ENCODE measurements at regions not wholly inside any gene's neighbourhood (a gene's known extent, or its start where the extent isn't known, plus 50 kb on each side); places are given as distances from the start of the nearest gene placed in this dataset.

- intact Hi-C loops (cut with micrococcal nuclease) = no loop called here
These were observed 143.2 kb downstream of the BRMS1L start for GRCh38 chr14:35969310-35969709.

GRCh38 chr14:35965400-35965799, 139.3 kb downstream of the BRMS1L start:
- H2AFZ ChIP-seq (ENCODE audit: low read length) = no peak overlapping the region
- H3K27ac ChIP-seq (ENCODE audit: low read length) = no peak overlapping the region
- ChIA-PET CTCF (interaction anchor here (0.6 kb wide), 1 partner anchor 204 kb away, joined by 3 read pairs; no protein-coding TSS in a partner anchor), POLR2A (ENCODE audit: unreplicated experiment) (interaction anchor here (0.6 kb wide), 1 partner anchor 11 kb away, joined by 3 read pairs; no protein-coding TSS in a partner anchor)
- no peaks in the 10 kb centered on the region for H4K20me1 ChIP-seq (ENCODE audit: low read length)
- H3K9me2 ChIP-seq (replicated peaks; ENCODE audit: low read length) = no peaks in the 10 kb centered on the region
- H3K9ac ChIP-seq (ENCODE audit: low read length) = no peak overlapping the region
- DNase-seq (no peak), ATAC-seq (no peak)
- no peaks in the 10 kb centered on the region for H3K4me1 ChIP-seq (ENCODE audit: insufficient read depth, low read length)
- peaks cover 51% of the 10 kb centered on the region for H3K27me3 ChIP-seq (ENCODE audit: low read length)
- H3K9me3 ChIP-seq (ENCODE audit: low read length) = no peaks in the 10 kb centered on the region
- no peak overlapping the region for H3K4me3 ChIP-seq (ENCODE audit: low read length)
- TF ChIP-seq EZH2 (IDR thresholded peaks at IDR 0.05; ENCODE audit: low read length, unreplicated experiment) (no peak), EZH2phosphoT487 (IDR thresholded peaks at IDR 0.05; ENCODE audit: borderline replicate concordance, low read length) (no peak), CTCF (conservative IDR thresholded peaks at IDR 0.05; ENCODE audit: low read depth, low read length) (no peak)
- H3K4me2 ChIP-seq (ENCODE audit: low read length) = no peak overlapping the region
- intact Hi-C loops (cut with micrococcal nuclease) = no loop called here
- no TSS peak for BruUV-seq (replicated peaks)
- no peaks in the 10 kb centered on the region for H3K79me2 ChIP-seq (ENCODE audit: low read length)
- no peaks in the 10 kb centered on the region for H3F3A ChIP-seq (ENCODE audit: low read length, unreplicated experiment)
- H3K36me3 ChIP-seq (ENCODE audit: low read depth, low read length) = no peaks in the 10 kb centered on the region

More at GRCh38 chr14:35969310-35969709, 143.2 kb downstream of the BRMS1L start:
- ATAC-seq = no peak
- no peak for TF ChIP-seq EZH2phosphoT487 (IDR thresholded peaks at IDR 0.05; ENCODE audit: borderline replicate concordance, low read length)
- no peak for TF ChIP-seq EZH2 (IDR thresholded peaks at IDR 0.05; ENCODE audit: low read length, unreplicated experiment)
- TF ChIP-seq CTCF (conservative IDR thresholded peaks at IDR 0.05; ENCODE audit: low read depth, low read length) = no peak
- Histone ChIP-seq H3K9ac (ENCODE audit: low read length) (no peak overlapping the region), H3K4me2 (ENCODE audit: low read length) (no peak overlapping the region), H3K27me3 (ENCODE audit: low read length) (peaks cover 58% of the 10 kb centered on the region), H3K36me3 (ENCODE audit: low read depth, low read length) (no peaks in the 10 kb centered on the region), H3K4me1 (ENCODE audit: insufficient read depth, low read length) (no peaks in the 10 kb centered on the region), H3F3A (ENCODE audit: low read length, unreplicated experiment) (no peaks in the 10 kb centered on the region), H3K9me3 (ENCODE audit: low read length) (no peaks in the 10 kb centered on the region), H3K4me3 (ENCODE audit: low read length) (no peak overlapping the region), H3K79me2 (ENCODE audit: low read length) (no peaks in the 10 kb centered on the region), H3K9me2 (replicated peaks; ENCODE audit: low read length) (no peaks in the 10 kb centered on the region), H4K20me1 (ENCODE audit: low read length) (no peaks in the 10 kb centered on the region), H3K27ac (ENCODE audit: low read length) (no peak overlapping the region), H2AFZ (ENCODE audit: low read length) (no peak overlapping the region)
- CTCF ChIA-PET = no interaction called here
- POLR2A ChIA-PET (ENCODE audit: unreplicated experiment) = no interaction called here
- DNase-seq = no peak
- no TSS peak for BruUV-seq (replicated peaks)

GRCh38 chr14:35964697-35965286, 138.7 kb downstream of the BRMS1L start:
- intact Hi-C loops (cut with micrococcal nuclease) = no loop called here
- H3K79me2 ChIP-seq (ENCODE audit: low read length) = no peaks in the 10 kb centered on the region
- DNase-seq (no peak), ATAC-seq (no peak)
- no peaks in the 10 kb centered on the region for H3K4me1 ChIP-seq (ENCODE audit: insufficient read depth, low read length)
- no peaks in the 10 kb centered on the region for H3K9me2 ChIP-seq (replicated peaks; ENCODE audit: low read length)
- H3K4me2 ChIP-seq (ENCODE audit: low read length) = no peak overlapping the region
- H3K4me3 ChIP-seq (ENCODE audit: low read length) = no peak overlapping the region
- POLR2A ChIA-PET (ENCODE audit: unreplicated experiment) = no interaction called here
- no peaks in the 10 kb centered on the region for H4K20me1 ChIP-seq (ENCODE audit: low read length)
- no peak for TF ChIP-seq EZH2 (IDR thresholded peaks at IDR 0.05; ENCODE audit: low read length, unreplicated experiment)
- TF ChIP-seq CTCF (conservative IDR thresholded peaks at IDR 0.05; ENCODE audit: low read depth, low read length) = no peak
- TF ChIP-seq EZH2phosphoT487 (IDR thresholded peaks at IDR 0.05; ENCODE audit: borderline replicate concordance, low read length) = no peak
- no peaks in the 10 kb centered on the region for H3F3A ChIP-seq (ENCODE audit: low read length, unreplicated experiment)
- H3K9me3 ChIP-seq (ENCODE audit: low read length) = no peaks in the 10 kb centered on the region
- no TSS peak for BruUV-seq (replicated peaks)
- no peak overlapping the region for H3K27ac ChIP-seq (ENCODE audit: low read length)
- CTCF ChIA-PET = no interaction called here
- no peak overlapping the region for H2AFZ ChIP-seq (ENCODE audit: low read length)
- H3K9ac ChIP-seq (ENCODE audit: low read length) = no peak overlapping the region
- H3K27me3 ChIP-seq (ENCODE audit: low read length) = peaks cover 45% of the 10 kb centered on the region
- no peaks in the 10 kb centered on the region for H3K36me3 ChIP-seq (ENCODE audit: low read depth, low read length)
